CD4-positive, alpha-beta T cell treated with Interleukin-6 for 4 hours (primary cell): ENCODE measurements at regions not wholly inside any gene's neighbourhood (a gene's known extent, or its start where the extent isn't known, plus 50 kb on each side); places are given as distances from the start of the nearest gene placed in this dataset.

Experiments
- DNase-seq: peaks from one replicate; pipeline ENCODE4 v3.0.0-alpha.2; 2020; ENCODE audit warnings: mixed read lengths

DNA sequence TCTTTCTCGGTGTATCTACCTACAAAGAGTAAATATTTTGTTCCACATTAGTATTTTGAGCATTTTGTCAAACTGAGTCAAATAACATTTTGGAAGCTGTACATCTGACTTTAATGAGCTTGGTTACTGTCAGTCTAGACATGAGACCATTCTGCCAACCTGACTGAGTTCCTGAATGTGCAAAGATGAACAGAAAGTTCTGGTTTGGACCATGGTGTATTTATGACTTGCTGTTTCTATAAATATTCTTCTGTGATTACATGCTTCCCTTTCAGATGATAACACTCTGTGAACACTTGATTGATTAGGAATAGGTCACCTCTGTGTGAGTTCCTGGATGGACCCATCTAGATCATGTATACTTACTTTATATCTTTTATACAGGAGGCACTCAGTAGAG is 827.8 kb downstream of the VRK1 start:
- no peak for DNase-seq

- DNase-seq, result no peak
Observed at GRCh38 chr14:97625477-97625876, 828.3 kb downstream of the VRK1 start.

- no peak for DNase-seq
Observed at GRCh38 chr14:97626088-97626487, 828.9 kb downstream of the VRK1 start.

DNA sequence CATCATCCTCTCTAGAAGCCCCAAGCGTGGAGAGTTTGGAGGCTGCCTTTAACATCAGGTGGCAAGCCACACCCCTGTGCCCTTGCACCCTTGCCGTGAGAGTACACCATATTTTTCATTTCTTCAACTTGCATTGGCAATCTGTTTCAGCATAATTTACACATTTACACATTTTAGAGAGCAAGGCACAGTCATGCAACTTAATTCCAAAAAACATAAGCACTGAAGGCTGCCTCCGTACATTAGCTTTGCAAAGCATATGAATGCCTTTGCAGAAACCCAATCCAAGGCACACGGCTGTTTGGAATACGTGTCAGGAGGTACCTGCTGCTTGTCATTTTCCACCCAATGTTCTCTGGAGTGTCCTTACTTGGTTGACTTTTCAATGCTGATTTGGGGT is 833.1 kb downstream of the VRK1 start:
- no peak for DNase-seq

DNA sequence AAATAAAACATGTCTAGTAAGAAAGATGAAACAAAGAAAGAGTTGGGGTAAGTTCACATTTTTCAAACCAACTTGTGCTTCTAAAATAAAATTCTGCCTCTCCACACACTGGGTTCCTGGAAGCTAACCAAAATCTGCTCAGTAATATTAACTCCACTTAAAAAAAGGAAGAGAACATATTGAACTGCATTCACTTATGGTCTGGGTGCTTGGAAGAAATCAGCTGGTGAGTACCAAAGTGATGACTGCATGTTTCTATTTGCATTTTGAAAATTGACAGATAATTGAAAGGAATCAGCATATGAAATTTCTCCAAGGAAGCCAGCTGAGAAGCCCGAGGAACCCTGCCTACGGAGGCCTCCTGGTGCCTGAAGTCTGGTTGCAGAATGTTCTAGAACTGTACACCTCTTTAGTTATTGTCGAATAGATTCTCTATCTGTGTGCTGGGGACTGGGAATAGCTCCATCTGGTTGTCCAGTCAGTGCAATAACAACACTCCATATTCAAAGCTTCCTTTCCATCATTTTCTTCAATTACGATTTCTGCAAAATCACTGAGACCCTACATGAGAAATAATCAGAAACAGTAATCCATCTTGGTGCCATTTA is 836.1 kb downstream of the VRK1 start:
- DNase-seq, result no peak

DNA sequence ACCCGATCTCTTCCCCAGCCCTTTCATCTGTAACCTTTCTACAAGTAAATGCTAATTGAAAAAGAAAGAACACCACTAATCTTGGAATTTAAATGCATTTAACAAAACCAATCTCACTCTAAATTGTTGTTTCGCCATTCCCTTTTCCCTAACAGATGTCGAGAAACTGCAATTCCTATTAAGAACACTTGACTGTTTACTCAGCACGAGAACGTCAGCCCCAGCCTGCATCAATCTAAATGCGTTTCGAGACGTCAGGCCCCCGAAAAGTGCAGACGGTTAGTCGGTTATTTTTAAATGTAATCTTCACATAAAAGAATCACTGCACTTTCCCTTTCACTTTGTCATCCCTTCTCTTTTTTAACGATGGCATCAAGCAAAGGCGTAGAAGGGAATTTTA is 837.6 kb downstream of the VRK1 start:
- peak; percentile 67 for DNase-seq

- no peak for DNase-seq
Observed at GRCh38 chr14:97638864-97639263, 841.7 kb downstream of the VRK1 start.

DNA sequence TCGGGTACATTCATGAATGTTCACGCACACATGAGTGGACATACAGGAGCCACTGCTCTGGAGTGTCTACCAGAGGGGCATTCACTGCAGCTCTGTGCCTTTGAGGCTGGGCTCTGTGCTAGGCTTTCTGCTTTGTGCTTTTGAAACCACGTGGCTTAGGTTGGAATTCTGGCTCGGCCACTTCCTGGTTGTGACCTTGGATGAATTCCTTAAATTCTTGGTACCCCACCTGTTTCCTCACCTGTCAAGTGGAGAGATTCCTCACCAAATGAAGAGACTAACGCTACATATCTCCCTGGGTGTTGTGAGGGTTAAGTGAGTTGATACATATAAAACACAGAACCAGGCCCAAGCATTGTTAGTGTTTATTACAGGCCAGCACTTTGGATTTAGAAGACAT is 842.8 kb downstream of the VRK1 start:
- DNase-seq, result no peak

- peak; percentile 24 for DNase-seq
Observed at GRCh38 chr14:97641827-97642226, 844.6 kb downstream of the VRK1 start.

DNA sequence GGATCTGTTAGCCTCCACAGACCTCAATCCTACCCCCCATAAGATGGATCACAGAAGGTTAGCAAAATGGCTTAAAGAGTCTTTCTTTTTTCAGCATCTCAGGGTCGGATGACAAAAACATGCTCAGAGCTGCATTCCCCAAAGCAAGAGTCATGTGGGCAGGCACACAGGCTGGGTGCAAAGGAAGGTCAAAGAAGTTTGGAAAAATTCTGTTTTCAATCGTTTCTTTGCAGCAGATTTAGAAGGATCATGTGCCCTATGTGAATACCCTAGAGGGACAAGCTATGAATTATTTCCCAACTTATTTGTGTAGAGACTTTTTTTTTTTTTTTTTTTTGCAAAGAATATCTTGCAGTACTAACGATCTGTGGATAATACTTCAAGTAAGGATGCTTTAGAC is 845.4 kb downstream of the VRK1 start:
- no peak for DNase-seq

- DNase-seq, result no peak
Observed at GRCh38 chr14:97644365-97644764, 847.2 kb downstream of the VRK1 start.

DNA sequence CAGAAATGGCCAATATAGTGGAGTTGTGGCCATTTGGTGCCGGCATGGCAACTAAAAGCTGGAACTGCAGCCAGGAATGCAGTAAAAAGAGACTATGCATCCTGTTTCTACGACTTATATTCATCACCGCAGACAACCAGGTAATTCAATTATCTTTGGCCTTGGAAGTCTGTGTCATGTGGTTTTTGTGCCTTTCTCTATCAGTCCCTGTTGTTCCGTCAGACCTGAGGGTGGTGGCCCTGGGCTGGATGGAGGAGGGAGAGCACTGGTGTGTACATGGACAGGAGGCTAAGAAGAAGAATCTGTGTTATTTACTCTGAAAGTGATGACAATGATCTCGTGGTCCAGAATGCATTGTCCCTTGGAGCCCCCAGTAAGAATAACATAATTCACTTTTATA is 852.6 kb downstream of the VRK1 start:
- no peak for DNase-seq

- DNase-seq, result peak; percentile 18
Observed at GRCh38 chr14:97655169-97655948, 858.2 kb downstream of the VRK1 start.

DNA sequence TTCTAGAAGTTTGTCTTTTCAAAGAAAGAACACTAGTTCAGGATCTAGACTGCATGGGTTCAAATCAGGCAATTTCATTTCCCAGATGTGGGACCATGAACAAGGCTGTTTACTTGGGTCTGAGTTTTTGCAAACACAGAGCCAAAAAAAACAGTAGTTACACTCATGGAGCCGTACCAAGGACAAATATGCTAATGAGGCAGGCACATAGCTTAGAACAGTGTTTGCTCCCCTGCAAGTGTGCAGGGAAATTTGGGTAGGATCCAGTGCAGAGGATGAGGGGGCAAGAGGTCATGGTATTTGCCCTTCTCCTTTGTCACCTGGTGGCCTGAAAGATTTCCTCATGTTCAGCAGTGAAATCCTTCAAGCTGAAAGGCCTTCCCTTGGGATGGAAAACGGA is 860.4 kb downstream of the VRK1 start:
- DNase-seq, result no peak

GRCh38 chr14:97687944-97688630 is 890.9 kb downstream of the VRK1 start:
- DNase-seq, result no peak

GRCh38 chr14:97688631-97689336 is 891.6 kb downstream of the VRK1 start:
- no peak for DNase-seq

DNA sequence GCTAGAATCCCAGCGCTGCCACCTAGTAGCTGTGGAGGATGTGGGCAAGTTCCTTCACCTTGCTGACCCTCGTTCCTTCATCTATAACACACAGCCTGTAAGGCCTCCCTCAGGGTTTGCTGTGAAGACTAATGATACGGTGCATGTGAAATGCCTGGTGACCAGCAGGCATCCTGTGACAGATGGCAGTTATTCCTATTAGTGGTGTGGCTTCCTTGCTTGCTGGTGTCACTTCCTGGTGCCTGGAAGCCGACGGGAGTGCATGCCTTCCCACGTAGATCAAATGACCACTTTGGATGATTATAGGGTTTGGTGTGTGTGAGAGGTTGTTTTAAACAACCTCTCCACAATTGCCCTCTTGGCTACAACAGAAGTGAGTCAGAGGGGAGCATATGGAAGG is 894.9 kb downstream of the VRK1 start:
- no peak for DNase-seq

GRCh38 chr14:97695456-97695981 is 898.3 kb downstream of the VRK1 start:
- DNase-seq, result no peak

- DNase-seq, result peak; percentile 29
Observed at GRCh38 chr14:97697772-97698171, 900.6 kb downstream of the VRK1 start.

DNA sequence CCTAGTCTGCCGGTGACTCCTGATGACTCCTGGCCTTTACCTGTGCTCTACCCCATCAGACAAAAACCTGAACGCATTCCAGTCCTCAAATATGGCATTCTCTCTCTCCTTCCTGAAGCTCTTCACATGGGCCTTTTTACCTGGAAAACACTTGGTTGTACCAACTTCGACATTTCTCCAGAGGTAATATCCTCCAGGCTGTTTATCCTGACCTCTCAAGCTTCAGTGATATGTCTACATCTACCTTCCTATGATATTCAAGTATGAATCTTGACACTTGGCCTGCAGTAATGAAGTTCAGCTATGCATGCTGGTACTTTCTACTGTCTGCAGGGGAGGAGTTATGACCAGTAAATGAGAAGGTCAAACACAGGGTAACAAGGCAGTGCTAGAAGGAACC is 901.8 kb downstream of the VRK1 start:
- DNase-seq, result no peak

GRCh38 chr14:97703006-97703760 is 906.0 kb downstream of the VRK1 start:
- peak; percentile 58 for DNase-seq

GRCh38 chr14:97704316-97704885 is 907.2 kb downstream of the VRK1 start:
- no peak for DNase-seq
